ENCODE measurements at regions not wholly inside any gene's neighbourhood (a gene's known extent, or its start where the extent isn't known, plus 50 kb on each side); places are given as distances from the start of the nearest gene placed in this dataset.

GRCh38 chr2:64768491-64769005, 114.8 kb upstream of the SERTAD2 start:
- TF ChIP-seq CTCF (IDR thresholded peaks at IDR 0.05) (no peak), EP300 (IDR thresholded peaks at IDR 0.05) (no peak)
